CMK (cell line): ENCODE measurements at regions not wholly inside any gene's neighbourhood (a gene's known extent, or its start where the extent isn't known, plus 50 kb on each side); places are given as distances from the start of the nearest gene placed in this dataset.
"Not testable (repeated sequence)": the region's sequence is repeated elsewhere in the genome, so short reads cannot be mapped to it uniquely, and the experiment has no call there.

Source experiments
- DNase-seq: peaks from one replicate; pipeline ENCODE4 v3.0.0-alpha.2; 2010; ENCODE audit warnings: low read depth

- DNase-seq, result no peak
Measured at GRCh38 chr18:54662986-54663385, 71.9 kb downstream of the DYNAP start.

- not testable (repeated sequence) for DNase-seq
Measured at GRCh38 chr18:54669701-54670100, 78.7 kb downstream of the DYNAP start.

GRCh38 chr18:54671291-54671881 is 80.3 kb downstream of the DYNAP start:
- DNase-seq, result no peak

GRCh38 chr18:54672109-54672508 is 81.1 kb downstream of the DYNAP start:
- no peak for DNase-seq

- DNase-seq, result no peak
Measured at GRCh38 chr18:54672846-54673475, 81.9 kb downstream of the DYNAP start.

- DNase-seq, result no peak
Measured at GRCh38 chr18:54673936-54674335, 82.9 kb downstream of the DYNAP start.

- DNase-seq, result no peak
Measured at GRCh38 chr18:54675076-54675475, 84.0 kb downstream of the DYNAP start.

GRCh38 chr18:54679318-54680149 is 88.5 kb downstream of the DYNAP start:
- no peak for DNase-seq

- no peak for DNase-seq
Measured at GRCh38 chr18:54684784-54685183, 93.7 kb downstream of the DYNAP start.

- DNase-seq, result no peak
Measured at GRCh38 chr18:54689319-54689718, 98.3 kb downstream of the DYNAP start.

- no peak for DNase-seq
Measured at GRCh38 chr18:54690198-54690597, 99.2 kb downstream of the DYNAP start.

- DNase-seq, result no peak
Measured at GRCh38 chr18:54692463-54692862, 101.4 kb downstream of the DYNAP start.

- no peak for DNase-seq
Measured at GRCh38 chr18:54696616-54697293, 105.7 kb downstream of the DYNAP start.

GRCh38 chr18:54700580-54700979 is 109.5 kb downstream of the DYNAP start:
- no peak for DNase-seq

GRCh38 chr18:54702686-54703085 is 111.6 kb downstream of the DYNAP start:
- DNase-seq, result no peak

GRCh38 chr18:54710074-54710899 is 118.0 kb upstream of the RAB27B start:
- no peak for DNase-seq

GRCh38 chr18:54710900-54711281 is 117.4 kb upstream of the RAB27B start:
- DNase-seq, result no peak

GRCh38 chr18:54712306-54712705 is 116.0 kb upstream of the RAB27B start:
- DNase-seq, result no peak

GRCh38 chr18:54712758-54713157 is 115.5 kb upstream of the RAB27B start:
- DNase-seq, result no peak

GRCh38 chr18:54713386-54713785 is 114.9 kb upstream of the RAB27B start:
- no peak for DNase-seq

GRCh38 chr18:54714851-54715250 is 113.4 kb upstream of the RAB27B start:
- DNase-seq, result no peak

- DNase-seq, result no peak
Measured at GRCh38 chr18:54716586-54716985, 111.7 kb upstream of the RAB27B start.
